OCI-LY1 (cell line): ENCODE measurements at regions not wholly inside any gene's neighbourhood (a gene's known extent, or its start where the extent isn't known, plus 50 kb on each side); places are given as distances from the start of the nearest gene placed in this dataset.

Source experiments
- EZH2 ChIP-seq: fragments of 200-600 bp; sonication (generic), shearing (Covaris generic); IDR thresholded peaks from 2 replicates; pipeline ENCODE4 v1.8.0; 2017; ENCODE audit warnings: borderline replicate concordance, mixed run types, mild to moderate bottlenecking, antibody characterized with exemption, low read length, moderate library complexity, mixed read lengths
- TF ChIP-seq, protein P1 (sequence below): fragments of 200-600 bp; sonication (generic), shearing (Covaris generic); IDR thresholded peaks from 2 replicates; pipeline ENCODE4 v1.5.1; 2017; ENCODE audit warnings: mild to moderate bottlenecking, antibody characterized with exemption, low read length, moderate library complexity, mixed read lengths

DNA sequence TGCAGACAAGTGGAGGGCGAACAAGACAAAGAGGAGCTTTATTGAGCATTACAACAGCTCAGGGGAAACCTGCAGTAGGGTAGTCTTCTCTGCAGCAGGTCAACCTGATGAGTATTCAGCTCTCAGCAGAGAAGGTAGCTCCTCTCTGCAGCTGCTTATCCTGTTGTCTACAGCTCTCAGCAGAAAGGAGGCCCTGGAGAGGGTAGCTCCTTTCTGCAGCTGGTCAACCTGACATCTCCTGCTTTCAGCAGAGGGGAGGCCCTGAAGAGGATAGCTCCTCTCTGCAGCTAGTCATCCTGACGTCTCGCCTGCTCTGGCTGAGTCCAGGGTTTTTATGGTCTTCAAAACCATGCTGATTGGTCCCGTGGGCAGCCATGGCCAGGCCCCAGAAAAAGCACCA lies 113.6 kb downstream of the CD24 start:
- TF ChIP-seq, protein P1, sequence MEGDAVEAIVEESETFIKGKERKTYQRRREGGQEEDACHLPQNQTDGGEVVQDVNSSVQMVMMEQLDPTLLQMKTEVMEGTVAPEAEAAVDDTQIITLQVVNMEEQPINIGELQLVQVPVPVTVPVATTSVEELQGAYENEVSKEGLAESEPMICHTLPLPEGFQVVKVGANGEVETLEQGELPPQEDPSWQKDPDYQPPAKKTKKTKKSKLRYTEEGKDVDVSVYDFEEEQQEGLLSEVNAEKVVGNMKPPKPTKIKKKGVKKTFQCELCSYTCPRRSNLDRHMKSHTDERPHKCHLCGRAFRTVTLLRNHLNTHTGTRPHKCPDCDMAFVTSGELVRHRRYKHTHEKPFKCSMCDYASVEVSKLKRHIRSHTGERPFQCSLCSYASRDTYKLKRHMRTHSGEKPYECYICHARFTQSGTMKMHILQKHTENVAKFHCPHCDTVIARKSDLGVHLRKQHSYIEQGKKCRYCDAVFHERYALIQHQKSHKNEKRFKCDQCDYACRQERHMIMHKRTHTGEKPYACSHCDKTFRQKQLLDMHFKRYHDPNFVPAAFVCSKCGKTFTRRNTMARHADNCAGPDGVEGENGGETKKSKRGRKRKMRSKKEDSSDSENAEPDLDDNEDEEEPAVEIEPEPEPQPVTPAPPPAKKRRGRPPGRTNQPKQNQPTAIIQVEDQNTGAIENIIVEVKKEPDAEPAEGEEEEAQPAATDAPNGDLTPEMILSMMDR: no peak
- TF ChIP-seq EZH2: no peak
